ENCODE measurements at regions not wholly inside any gene's neighbourhood (a gene's known extent, or its start where the extent isn't known, plus 50 kb on each side); places are given as distances from the start of the nearest gene placed in this dataset.

- no peak for TF ChIP-seq CTCF (IDR thresholded peaks at IDR 0.05)
- no peak for TF ChIP-seq EP300 (IDR thresholded peaks at IDR 0.05)
Observed at GRCh38 chr6:186340-186965, 105.8 kb upstream of the DUSP22 start.
